Fibroblast of lung (primary cell): ENCODE measurements at regions not wholly inside any gene's neighbourhood (a gene's known extent, or its start where the extent isn't known, plus 50 kb on each side); places are given as distances from the start of the nearest gene placed in this dataset.

ENCODE experiments used
- DNase-seq, 2 donors: peaks; one replicate each; pipeline versions ENCODE4 v3.0.0 to v3.0.0-alpha.2; 2010; ENCODE audit warnings: low read depth in 2 of 2
- H2AFZ ChIP-seq: 2 replicates; pipeline ENCODE4 v1.5.1; 2012; ENCODE audit warnings: low read length, control low read depth, inconsistent platforms
- H3K27ac ChIP-seq: 2 replicates; pipeline ENCODE4 v1.5.1; 2011; ENCODE audit warnings: low read length, control low read depth; ENCODE audit not compliant: insufficient read depth
- H3K27me3 ChIP-seq: 2 replicates; pipeline ENCODE4 v1.5.1; 2011; ENCODE audit warnings: mild to moderate bottlenecking, low read length; ENCODE audit not compliant: control insufficient read depth, insufficient read depth
- H3K36me3 ChIP-seq: 2 replicates; pipeline ENCODE4 v1.5.1; 2011; ENCODE audit warnings: low read length; ENCODE audit not compliant: control insufficient read depth, insufficient read depth
- H3K4me1 ChIP-seq: 2 replicates; pipeline ENCODE4 v1.5.1; 2011; ENCODE audit warnings: low read length; ENCODE audit not compliant: control insufficient read depth, insufficient read depth; ENCODE audit errors: extremely low read depth
- H3K4me2 ChIP-seq: 2 replicates; pipeline ENCODE4 v1.5.1; 2011; ENCODE audit warnings: low read length, control low read depth; ENCODE audit not compliant: insufficient read depth; ENCODE audit errors: extremely low read depth
- H3K4me3 ChIP-seq, 4 experiments: fragments of 200-600 bp in 1 of 4; sonication (generic) in 1 of 4; replicated peaks in 1 of 4; 2 replicates each; pipeline ENCODE4 v1.5.1; 2011 to 2016; ENCODE audit warnings: low read length in 4 of 4, low read depth in 3 of 4, mild to moderate bottlenecking in 3 of 4, control low read depth in 2 of 4, inconsistent platforms in 1 of 4, mixed read lengths in 1 of 4; ENCODE audit not compliant: insufficient read depth in 1 of 4; ENCODE audit errors: control extremely low read depth in 1 of 4
- H3K79me2 ChIP-seq: 2 replicates; pipeline ENCODE4 v1.5.1; 2012; ENCODE audit warnings: mild to moderate bottlenecking, low read length, inconsistent platforms; ENCODE audit not compliant: control insufficient read depth, insufficient read depth
- H3K9ac ChIP-seq: 2 replicates; pipeline ENCODE4 v1.5.1; 2011; ENCODE audit warnings: mild to moderate bottlenecking, low read length, control low read depth; ENCODE audit not compliant: insufficient read depth
- H3K9me3 ChIP-seq: 2 replicates; pipeline ENCODE4 v1.5.1; 2012; ENCODE audit warnings: low read depth, low read length; ENCODE audit not compliant: control insufficient read depth, insufficient read depth
- H4K20me1 ChIP-seq: 2 replicates; pipeline ENCODE4 v1.5.1; 2011; ENCODE audit warnings: low read length; ENCODE audit not compliant: control insufficient read depth, insufficient read depth; ENCODE audit errors: extremely low read depth
- EZH2 ChIP-seq: IDR thresholded peaks from 2 replicates; pipeline ENCODE4 v1.5.1; 2012; ENCODE audit warnings: low read length, control low read depth, mild to moderate bottlenecking; ENCODE audit errors: missing control alignments
- TF ChIP-seq, protein P1 (sequence below), 2 donors: IDR thresholded peaks in 1 of 2; conservative IDR thresholded peaks in 1 of 2; 1 replicate in 1 of 2; 2 replicates in 1 of 2; pipeline ENCODE4 v1.5.1; 2011 to 2012; ENCODE audit warnings: low read length in 2 of 2, control low read depth in 1 of 2, inconsistent platforms in 1 of 2, low read depth in 1 of 2, mild to moderate bottlenecking in 1 of 2

DNA sequence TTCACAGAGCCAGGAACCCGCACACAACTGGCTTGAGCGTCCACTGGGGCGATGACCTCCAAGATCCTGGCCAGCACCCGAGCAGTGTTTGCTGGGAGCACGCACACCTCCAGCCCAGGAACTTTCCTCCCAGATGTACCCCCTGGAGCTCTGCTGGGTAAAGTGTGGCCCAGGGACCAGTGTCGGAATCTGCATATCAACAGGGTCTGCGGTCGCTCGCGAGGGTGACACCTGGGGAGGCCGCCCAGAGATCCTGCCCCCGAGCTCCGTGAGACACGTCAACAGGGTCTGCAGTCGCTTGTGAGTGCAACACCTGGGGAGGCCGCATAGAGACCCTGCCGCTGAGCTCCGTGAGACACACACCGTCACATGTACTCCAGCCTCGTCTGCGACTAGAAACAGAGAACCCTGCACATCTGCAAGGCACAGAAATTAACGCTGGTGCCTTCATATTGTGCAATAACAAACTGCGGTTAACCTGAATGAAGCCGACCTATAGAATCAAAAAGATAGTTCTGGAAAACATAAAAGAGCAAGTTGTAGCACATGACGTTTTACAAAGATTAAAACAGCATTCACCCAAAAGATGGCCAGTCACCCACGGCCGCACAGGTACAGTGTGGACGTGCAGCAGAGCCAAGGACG, 172.4 kb downstream of the BRD1 start:
- no peaks in the 10 kb centered on the region for H4K20me1 ChIP-seq
- TF ChIP-seq, protein P1, sequence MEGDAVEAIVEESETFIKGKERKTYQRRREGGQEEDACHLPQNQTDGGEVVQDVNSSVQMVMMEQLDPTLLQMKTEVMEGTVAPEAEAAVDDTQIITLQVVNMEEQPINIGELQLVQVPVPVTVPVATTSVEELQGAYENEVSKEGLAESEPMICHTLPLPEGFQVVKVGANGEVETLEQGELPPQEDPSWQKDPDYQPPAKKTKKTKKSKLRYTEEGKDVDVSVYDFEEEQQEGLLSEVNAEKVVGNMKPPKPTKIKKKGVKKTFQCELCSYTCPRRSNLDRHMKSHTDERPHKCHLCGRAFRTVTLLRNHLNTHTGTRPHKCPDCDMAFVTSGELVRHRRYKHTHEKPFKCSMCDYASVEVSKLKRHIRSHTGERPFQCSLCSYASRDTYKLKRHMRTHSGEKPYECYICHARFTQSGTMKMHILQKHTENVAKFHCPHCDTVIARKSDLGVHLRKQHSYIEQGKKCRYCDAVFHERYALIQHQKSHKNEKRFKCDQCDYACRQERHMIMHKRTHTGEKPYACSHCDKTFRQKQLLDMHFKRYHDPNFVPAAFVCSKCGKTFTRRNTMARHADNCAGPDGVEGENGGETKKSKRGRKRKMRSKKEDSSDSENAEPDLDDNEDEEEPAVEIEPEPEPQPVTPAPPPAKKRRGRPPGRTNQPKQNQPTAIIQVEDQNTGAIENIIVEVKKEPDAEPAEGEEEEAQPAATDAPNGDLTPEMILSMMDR (conservative IDR thresholded peaks at IDR 0.05 in 1 of 2, IDR thresholded peaks at IDR 0.05 in 1 of 2; ENCODE audit: low read depth in 1 of 2, low read length in 2 of 2): no peak
- TF ChIP-seq EZH2: no peak
- DNase-seq: no peak
- no peaks in the 10 kb centered on the region for H3K4me1 ChIP-seq
- no peak overlapping the region for H3K4me3 ChIP-seq
- no peak overlapping the region for H3K9ac ChIP-seq
- no peaks in the 10 kb centered on the region for H3K36me3 ChIP-seq
- H3K4me2 ChIP-seq: no peak overlapping the region
- no peaks in the 10 kb centered on the region for H3K27me3 ChIP-seq
- no peaks in the 10 kb centered on the region for H3K9me3 ChIP-seq
- H2AFZ ChIP-seq: no peak overlapping the region
- no peaks in the 10 kb centered on the region for H3K79me2 ChIP-seq
- H3K27ac ChIP-seq: no peak overlapping the region

DNA sequence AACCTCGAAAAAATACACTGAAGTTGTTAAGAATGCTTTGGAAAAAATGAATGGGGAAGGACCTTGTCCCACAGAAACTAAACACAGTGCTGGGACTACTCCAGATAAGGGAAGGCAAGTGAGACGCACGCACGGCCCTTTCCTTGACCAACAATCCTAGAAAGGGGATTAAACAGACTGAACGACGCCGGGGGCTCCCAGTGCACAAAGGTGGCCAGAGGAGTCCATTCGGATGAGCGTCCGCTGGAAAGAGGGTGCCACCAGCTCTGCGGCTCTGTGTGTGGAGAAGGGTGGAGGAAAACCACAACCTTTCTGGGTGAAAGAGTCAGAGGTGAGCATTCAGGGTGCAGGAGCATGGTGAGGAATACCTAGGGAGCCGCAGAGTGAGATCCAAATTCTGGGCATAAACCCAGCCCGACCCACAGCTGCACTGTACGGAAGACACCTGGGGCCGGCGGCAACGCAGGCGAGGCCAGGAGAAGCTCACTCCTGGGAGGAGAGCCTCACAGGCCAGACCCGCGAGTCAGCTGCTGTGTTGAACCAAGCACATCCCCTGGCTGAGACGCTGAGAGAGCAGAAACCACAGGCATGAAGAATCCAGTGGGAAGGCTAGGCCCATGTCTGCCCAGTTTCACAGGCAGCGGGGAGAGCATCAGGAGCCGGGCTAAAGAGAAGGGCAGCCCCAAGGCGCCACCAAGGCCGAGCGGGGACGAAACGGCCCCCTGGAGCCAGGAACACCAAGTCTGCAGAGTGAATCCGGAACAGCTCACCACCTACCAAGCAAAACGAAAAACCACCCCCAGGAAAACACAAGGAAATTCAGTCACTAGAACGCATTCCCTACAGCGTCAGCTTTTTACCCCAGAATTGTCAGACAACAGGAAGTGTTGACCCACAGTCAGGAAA, 177.1 kb downstream of the BRD1 start:
- H3K27me3 ChIP-seq: no peaks in the 10 kb centered on the region
- H3K36me3 ChIP-seq: no peaks in the 10 kb centered on the region
- no peaks in the 10 kb centered on the region for H4K20me1 ChIP-seq
- no peaks in the 10 kb centered on the region for H3K79me2 ChIP-seq
- H3K9ac ChIP-seq: no peak overlapping the region
- no peak overlapping the region for H3K4me2 ChIP-seq
- H3K27ac ChIP-seq: no peak overlapping the region
- H3K9me3 ChIP-seq: no peaks in the 10 kb centered on the region
- no peak for DNase-seq
- no peak overlapping the region for H2AFZ ChIP-seq
- no peaks in the 10 kb centered on the region for H3K4me1 ChIP-seq
- TF ChIP-seq EZH2: no peak
- TF ChIP-seq, protein P1 (conservative IDR thresholded peaks at IDR 0.05 in 1 of 2, IDR thresholded peaks at IDR 0.05 in 1 of 2; ENCODE audit: low read depth in 1 of 2, low read length in 2 of 2): no peak
- no peak overlapping the region for H3K4me3 ChIP-seq

DNA sequence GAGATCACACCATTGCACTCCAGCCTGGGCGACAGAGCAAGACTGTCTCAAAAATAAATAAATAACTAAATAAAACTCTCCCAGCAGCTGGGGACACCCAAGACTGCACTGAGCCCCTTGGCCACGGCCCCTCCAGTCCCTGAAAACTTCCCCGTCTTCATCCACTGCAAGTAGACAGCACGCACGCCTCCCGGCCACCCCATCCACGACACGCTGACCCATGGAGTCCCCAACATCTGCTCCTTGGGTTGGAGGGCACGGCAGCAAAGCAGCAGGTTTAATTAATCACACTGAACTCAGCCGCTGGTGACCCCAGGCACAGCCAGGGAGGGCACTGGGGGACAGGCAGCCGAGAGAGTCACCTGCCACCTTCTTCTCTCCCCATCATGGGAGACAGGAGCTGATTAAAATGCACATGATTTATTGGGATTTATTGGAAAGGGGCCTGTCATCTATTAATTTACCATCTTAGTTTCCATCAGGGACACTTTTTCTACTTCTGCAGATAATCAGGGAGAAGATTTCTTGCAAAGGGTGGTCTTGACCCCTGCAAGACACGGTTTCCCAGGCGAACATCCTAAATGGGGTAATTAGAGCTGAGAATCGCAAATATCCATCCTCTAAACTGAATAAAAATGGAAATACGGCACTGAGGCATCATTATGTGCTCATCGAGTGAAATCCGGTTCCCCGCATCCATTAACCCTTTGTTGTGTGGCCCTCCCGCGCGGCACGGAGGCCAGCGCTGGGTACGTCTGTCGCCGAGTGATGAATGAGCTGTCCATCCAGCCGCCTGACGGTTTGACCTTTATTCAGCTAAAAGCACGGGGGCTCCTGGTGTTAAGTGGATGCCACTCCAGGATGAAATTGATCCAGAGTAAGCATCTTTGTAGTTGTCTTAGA, 178.3 kb downstream of the BRD1 start:
- DNase-seq: no peak
- H3K9me3 ChIP-seq: no peaks in the 10 kb centered on the region
- no peak overlapping the region for H3K4me3 ChIP-seq

More for the DNA sequence above, 178.3 kb downstream of the BRD1 start:
- no peaks in the 10 kb centered on the region for H4K20me1 ChIP-seq
- no peak for TF ChIP-seq EZH2
- TF ChIP-seq, protein P1 (conservative IDR thresholded peaks at IDR 0.05 in 1 of 2, IDR thresholded peaks at IDR 0.05 in 1 of 2; ENCODE audit: low read depth in 1 of 2, low read length in 2 of 2): no peak
- H3K79me2 ChIP-seq: no peaks in the 10 kb centered on the region
- no peaks in the 10 kb centered on the region for H3K36me3 ChIP-seq
- no peak overlapping the region for H3K9ac ChIP-seq
- H3K4me2 ChIP-seq: no peak overlapping the region
- no peaks in the 10 kb centered on the region for H3K4me1 ChIP-seq
- no peak overlapping the region for H3K27ac ChIP-seq
- H2AFZ ChIP-seq: no peak overlapping the region
- H3K27me3 ChIP-seq: no peaks in the 10 kb centered on the region
